Pancreas (tissue), 10 donors: ENCODE measurements at regions not wholly inside any gene's neighbourhood (a gene's known extent, or its start where the extent isn't known, plus 50 kb on each side); places are given as distances from the start of the nearest gene placed in this dataset.

Experiments
- ATAC-seq, 4 donors: fragments of 200-7000 bp; cut with Tn5 transposase; one replicate each; pipeline versions ENCODE4 v1.8.0 to v1.9.1; 2020; ENCODE audit warnings: mild to moderate bottlenecking in 4 of 4, moderate library complexity in 4 of 4
- DNase-seq, 6 donors: peaks; one replicate each; pipeline ENCODE4 v3.0.0-alpha.2; 2020
- FAIRE-seq: peaks from 2 replicates; lab custom pipeline; 2012; peaks lifted over from hg19 to GRCh38; lab: Jason Lieb, UNC
- H3K27ac ChIP-seq, 4 donors: fragments of 200-600 bp; sonication (generic); 1 replicate in 3 of 4; 2 replicates in 1 of 4; pipeline versions ENCODE4 v1.5.0 to v1.8.0; 2020
- H3K27me3 ChIP-seq, 4 donors: fragments of 200-600 bp; one replicate each; pipeline ENCODE4 v1.8.0; 2021
- H3K36me3 ChIP-seq, 3 donors: fragments of 200-600 bp; sonication (generic) in 1 of 3; one replicate each; pipeline versions ENCODE4 v1.5.0 to v1.8.0; 2020 to 2021
- H3K4me1 ChIP-seq, 3 donors: fragments of 200-600 bp; one replicate each; pipeline ENCODE4 v1.8.0; 2021
- H3K4me3 ChIP-seq, 4 donors: fragments of 200-600 bp; sonication (generic) in 2 of 4; one replicate each; pipeline versions ENCODE4 v1.5.0 to v1.8.0; 2020 to 2021
- H3K9me3 ChIP-seq, 4 donors: fragments of 200-600 bp; one replicate each; pipeline ENCODE4 v1.8.0; 2021
- CTCF ChIP-seq, 4 donors: fragments of 200-600 bp; sonication (generic) in 3 of 4; IDR thresholded peaks; one replicate each; pipeline versions ENCODE4 v1.5.0 to v1.8.0; 2021; ENCODE audit warnings: antibody characterized with exemption in 4 of 4
- WGBS, 2 donors: extraction: QIAGEN DNeasy Blood & Tissue Kit; methylation state at CpG; one replicate each; pipeline ENCODE4 v1.1.7; 2013; 5-methylcytosine and 5-hydroxymethylcytosine counted together
- intact Hi-C, 3 donors: fragments of 100-400 bp; cut with DNase I; formaldehyde crosslinking; loops; one replicate each; pipeline versions ENCODE4 v1.11.1 to v1.14.2; 2022
- donor health status: healthy with polysubstance abuse.
- donor health status: DM: no; HTN: no; CAD: no; lungs with moderate emphysema.
- donor health status: DM: no; HTN: no; CAD: no.
- donor health status: control.
- donor health status: control.
- donor health status: Bipolar disorder and iron deficiency.
- donor health status: DM: yes; HTN: yes; CAD: no.
- donor health status: DM: no; HTN: no; CAD: no.
- donor health status: DM: no; HTN: no; CAD: no.
- donor health status: DM: yes; HTN: yes; CAD: no.

- H3K36me3 ChIP-seq: no peaks in the 10 kb centered on the region
- intact Hi-C loops: no loop called here
- FAIRE-seq: no peak
- no peaks in the 10 kb centered on the region for H3K27me3 ChIP-seq
- ATAC-seq: no peak
- H3K4me3 ChIP-seq: no peak overlapping the region
- TF ChIP-seq CTCF (IDR thresholded peaks at IDR 0.05): no peak
- no peaks in the 10 kb centered on the region for H3K4me1 ChIP-seq
- H3K27ac ChIP-seq: no peak overlapping the region
- no peaks in the 10 kb centered on the region for H3K9me3 ChIP-seq
- DNase-seq: no peak
- 80 to 85% methylated on average over 9 of the region's 9 CpGs for WGBS, 2 donors
Observed at GRCh38 chr13:109326601-109327000, 459.8 kb downstream of the IRS2 start.

GRCh38 chr13:109323338-109323737 is 463.0 kb downstream of the IRS2 start:
- no peak for FAIRE-seq
- Histone ChIP-seq H3K9me3 (no peaks in the 10 kb centered on the region), H3K27ac (no peak overlapping the region), H3K4me3 (no peak overlapping the region), H3K27me3 (no peaks in the 10 kb centered on the region), H3K4me1 (no peaks in the 10 kb centered on the region), H3K36me3 (no peaks in the 10 kb centered on the region)
- no peak for ATAC-seq
- intact Hi-C loops: no loop called here
- WGBS, 2 donors: 74 to 85% methylated on average over 4 of the region's 4 CpGs
- no peak for TF ChIP-seq CTCF (IDR thresholded peaks at IDR 0.05)
- DNase-seq: no peak

GRCh38 chr13:109318945-109319590 is 467.3 kb downstream of the IRS2 start:
- H3K36me3 ChIP-seq: no peaks in the 10 kb centered on the region
- no peak for TF ChIP-seq CTCF (IDR thresholded peaks at IDR 0.05)
- no peak for DNase-seq
- no peaks in the 10 kb centered on the region for H3K9me3 ChIP-seq
- no peak for ATAC-seq
- 82 to 84% methylated on average over 22 to 23 of the region's 23 CpGs for WGBS, 2 donors
- peaks cover 0 to 2% (median 0%) of the 10 kb centered on the region in 3 donors for H3K4me1 ChIP-seq
- H3K27ac ChIP-seq: no peak overlapping the region
- intact Hi-C loops: no loop called here
- FAIRE-seq: no peak
- no peak overlapping the region for H3K4me3 ChIP-seq
- no peaks in the 10 kb centered on the region for H3K27me3 ChIP-seq

GRCh38 chr13:109315481-109315880 is 470.9 kb downstream of the IRS2 start:
- no peak for FAIRE-seq
- TF ChIP-seq CTCF (IDR thresholded peaks at IDR 0.05): no peak
- WGBS, 2 donors: 92 to 97% methylated on average over 4 of the region's 4 CpGs

GRCh38 chr13:109314101-109314500 is 472.3 kb downstream of the IRS2 start:
- FAIRE-seq (no peak), ATAC-seq (peak in 2 of 4 donors; percentile 35 to 54), DNase-seq (peak in 2 of 6 donors; percentile 11 to 40)
- peaks cover 6 to 17% (median 6%) of the 10 kb centered on the region in 3 donors for H3K4me1 ChIP-seq
- H3K9me3 ChIP-seq: no peaks in the 10 kb centered on the region
- no peaks in the 10 kb centered on the region for H3K27me3 ChIP-seq
- no peaks in the 10 kb centered on the region for H3K36me3 ChIP-seq
- intact Hi-C loops: no loop called here
- H3K27ac ChIP-seq: no peak overlapping the region
- WGBS, 2 donors: 21 to 23% methylated on average over 5 of the region's 5 CpGs
- H3K4me3 ChIP-seq: no peak overlapping the region
- no peak for TF ChIP-seq CTCF (IDR thresholded peaks at IDR 0.05)

More at GRCh38 chr13:109315481-109315880, 470.9 kb downstream of the IRS2 start:
- no peaks in the 10 kb centered on the region for H3K27me3 ChIP-seq
- H3K4me1 ChIP-seq: peaks cover 0 to 7% (median 2%) of the 10 kb centered on the region in 3 donors
- no peaks in the 10 kb centered on the region for H3K36me3 ChIP-seq
- DNase-seq: no peak
- intact Hi-C loops: no loop called here
- no peak for ATAC-seq
- H3K27ac ChIP-seq: no peak overlapping the region
- no peak overlapping the region for H3K4me3 ChIP-seq
- H3K9me3 ChIP-seq: no peaks in the 10 kb centered on the region
